ENCODE measurements at regions not wholly inside any gene's neighbourhood (a gene's known extent, or its start where the extent isn't known, plus 50 kb on each side); places are given as distances from the start of the nearest gene placed in this dataset.

GRCh38 chr7:85830982-85831381 is 644.1 kb upstream of the SEMA3D start:
- Histone ChIP-seq H3K9me3 (replicated peaks) (no peaks in the 10 kb centered on the region), H3K36me3 (no peaks in the 10 kb centered on the region), H3K27me3 (ENCODE audit: low read depth) (no peaks in the 10 kb centered on the region), H3K4me3 (no peak overlapping the region), H3K4me1 (no peaks in the 10 kb centered on the region), H3K27ac (replicated peaks) (no peak overlapping the region)
- TF ChIP-seq CTCF (IDR thresholded peaks at IDR 0.05; ENCODE audit: borderline replicate concordance): no peak
- DNase-seq: no peak
- intact Hi-C loops (cut with micrococcal nuclease): no loop called here

GRCh38 chr7:85829817-85830432 is 643.1 kb upstream of the SEMA3D start:
- intact Hi-C loops (cut with micrococcal nuclease): no loop called here
- Histone ChIP-seq H3K36me3 (no peaks in the 10 kb centered on the region), H3K27me3 (ENCODE audit: low read depth) (no peaks in the 10 kb centered on the region), H3K4me1 (no peaks in the 10 kb centered on the region), H3K4me3 (no peak overlapping the region), H3K27ac (replicated peaks) (no peak overlapping the region), H3K9me3 (replicated peaks) (no peaks in the 10 kb centered on the region)
- no peak for DNase-seq
- peak; percentile 14 for TF ChIP-seq CTCF (IDR thresholded peaks at IDR 0.05; ENCODE audit: borderline replicate concordance)

DNA sequence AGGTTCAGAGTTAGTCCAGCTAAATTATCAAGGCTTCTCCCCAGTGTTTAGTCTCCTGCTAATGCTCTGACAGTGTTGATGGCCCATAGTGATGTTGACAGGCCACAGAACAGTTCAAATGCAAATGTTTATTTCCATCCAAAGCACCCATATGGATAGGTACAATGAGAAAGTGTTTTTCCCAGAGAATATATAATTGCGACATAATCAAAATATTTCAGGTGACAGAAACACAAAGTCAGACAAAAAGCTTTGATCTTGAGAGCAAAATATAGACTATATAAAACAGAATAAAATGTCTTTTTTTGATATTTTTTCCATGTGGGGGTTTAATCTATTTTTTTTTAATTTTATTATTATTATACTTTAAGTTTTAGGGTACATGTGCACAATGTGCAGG is 642.3 kb upstream of the SEMA3D start:
- DNase-seq: no peak
- TF ChIP-seq CTCF (IDR thresholded peaks at IDR 0.05; ENCODE audit: borderline replicate concordance): no peak

DNA sequence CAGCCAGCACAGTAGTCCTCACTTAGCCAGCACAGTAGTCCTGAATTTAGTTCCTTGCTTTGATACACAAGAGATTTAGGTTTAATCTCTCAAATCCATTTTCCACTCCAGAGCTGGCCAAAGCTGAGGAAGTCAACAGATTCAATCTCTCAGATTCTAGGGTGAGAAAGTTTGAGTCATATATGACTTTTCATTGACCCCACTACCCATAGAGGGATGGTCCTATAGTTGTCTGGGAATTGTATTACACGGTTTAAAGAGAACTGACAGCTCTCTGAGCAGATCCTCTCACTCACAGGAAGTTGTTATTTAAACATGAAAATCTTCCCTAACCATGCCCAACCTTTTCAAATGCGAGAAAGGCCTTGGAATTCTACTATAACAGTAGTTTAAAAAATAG is 641.8 kb upstream of the SEMA3D start:
- Histone ChIP-seq H3K27me3 (ENCODE audit: low read depth) (no peaks in the 10 kb centered on the region), H3K4me1 (no peaks in the 10 kb centered on the region), H3K9me3 (replicated peaks) (no peaks in the 10 kb centered on the region), H3K36me3 (no peaks in the 10 kb centered on the region), H3K27ac (replicated peaks) (no peak overlapping the region), H3K4me3 (no peak overlapping the region)
- intact Hi-C loops (cut with micrococcal nuclease): no loop called here
- TF ChIP-seq CTCF (IDR thresholded peaks at IDR 0.05; ENCODE audit: borderline replicate concordance): no peak
- no peak for DNase-seq

More for the DNA sequence above, 642.3 kb upstream of the SEMA3D start:
- no peaks in the 10 kb centered on the region for H3K9me3 ChIP-seq (replicated peaks)
- H3K36me3 ChIP-seq: no peaks in the 10 kb centered on the region
- no peaks in the 10 kb centered on the region for H3K4me1 ChIP-seq
- H3K27me3 ChIP-seq (ENCODE audit: low read depth): no peaks in the 10 kb centered on the region
- no peak overlapping the region for H3K4me3 ChIP-seq
- intact Hi-C loops (cut with micrococcal nuclease): no loop called here
- no peak overlapping the region for H3K27ac ChIP-seq (replicated peaks)

GRCh38 chr7:85823396-85824080 is 636.7 kb upstream of the SEMA3D start:
- no peak for DNase-seq
- Histone ChIP-seq H3K4me1 (no peaks in the 10 kb centered on the region), H3K9me3 (replicated peaks) (no peaks in the 10 kb centered on the region), H3K27ac (replicated peaks) (no peak overlapping the region), H3K27me3 (ENCODE audit: low read depth) (no peaks in the 10 kb centered on the region), H3K36me3 (no peaks in the 10 kb centered on the region), H3K4me3 (no peak overlapping the region)
- TF ChIP-seq CTCF (IDR thresholded peaks at IDR 0.05; ENCODE audit: borderline replicate concordance): no peak
- intact Hi-C loops (cut with micrococcal nuclease): no loop called here

All from left ventricle myocardium inferior (tissue), 1 donor.